ENCODE measurements at regions not wholly inside any gene's neighbourhood (a gene's known extent, or its start where the extent isn't known, plus 50 kb on each side); places are given as distances from the start of the nearest gene placed in this dataset.

DNA sequence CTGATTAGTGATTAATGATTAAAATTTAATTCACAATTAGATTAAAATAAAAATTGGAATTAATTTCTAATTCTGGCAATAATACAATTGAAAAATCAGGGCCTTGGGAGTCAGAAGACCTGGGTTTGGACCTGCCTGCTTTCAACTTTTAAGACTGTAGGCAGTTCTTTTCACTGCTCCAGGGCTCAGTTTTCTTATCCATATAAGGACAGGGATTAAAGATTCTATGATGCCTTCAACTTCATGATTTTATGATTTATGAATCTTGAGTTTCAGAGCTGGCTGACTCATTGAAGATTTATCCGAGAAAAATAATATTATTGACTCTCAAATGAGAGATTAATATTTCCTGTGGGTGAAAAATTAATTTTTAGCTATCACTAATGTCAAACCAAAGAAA, 208.6 kb upstream of the ANKH start:
- no peak for DNase-seq

DNA sequence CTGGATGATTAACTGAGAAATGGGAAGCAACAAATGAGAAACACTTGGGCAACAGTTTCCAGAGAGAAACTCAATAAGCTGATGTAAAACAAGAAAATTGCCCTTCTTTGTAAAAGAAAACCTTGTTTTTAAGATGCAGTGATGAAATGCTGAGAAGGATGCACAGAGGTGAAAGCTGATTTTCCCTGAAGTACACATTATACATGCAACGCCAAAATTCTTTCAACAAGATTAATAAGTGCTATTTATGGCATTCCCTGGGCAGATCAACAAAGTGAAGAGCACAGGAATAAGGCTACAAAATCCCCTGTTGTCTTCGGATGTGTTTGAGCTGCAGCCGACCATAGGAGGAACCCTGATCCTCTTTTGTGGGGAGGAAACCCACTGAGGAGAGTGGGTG, 208.0 kb upstream of the ANKH start:
- no peak for DNase-seq

DNA sequence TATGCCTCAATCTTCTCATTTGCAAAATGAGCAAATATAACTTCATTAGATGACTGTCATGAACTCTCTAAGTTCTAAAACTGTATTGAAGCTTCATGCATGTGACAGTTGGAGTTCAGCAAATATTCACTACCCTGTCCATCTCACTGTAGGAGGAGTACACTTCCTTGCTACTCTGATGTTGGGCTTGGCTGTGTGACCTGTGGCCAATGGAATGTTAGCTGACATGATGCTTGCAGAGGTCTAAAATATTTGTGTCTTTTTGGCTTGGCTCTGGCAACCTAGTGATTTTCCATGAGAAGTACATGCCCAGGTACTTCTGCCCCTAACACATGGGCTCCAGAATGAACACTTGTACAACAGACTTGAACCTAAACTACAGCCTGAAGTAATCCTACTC, 203.1 kb upstream of the ANKH start:
- no peak for DNase-seq

DNA sequence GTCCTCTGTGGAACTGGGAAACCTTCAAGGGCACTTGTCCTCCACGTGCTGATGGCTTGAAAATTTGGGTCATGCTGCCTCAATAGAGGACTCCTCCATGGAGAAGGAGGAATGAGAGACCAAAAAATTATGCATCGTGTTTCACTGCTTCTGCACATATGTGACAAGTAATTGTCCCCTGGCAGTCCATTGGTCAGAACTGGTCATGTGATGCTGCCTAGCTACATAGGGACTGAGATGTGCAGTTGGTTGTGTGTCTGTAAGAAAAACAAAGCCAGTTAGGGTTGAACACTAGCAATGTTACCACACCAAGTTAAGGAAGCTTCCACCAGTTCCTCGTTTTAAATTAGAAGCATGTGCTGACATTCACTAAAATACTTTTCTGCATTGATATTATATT, 201.9 kb upstream of the ANKH start:
- DNase-seq: no peak

DNA sequence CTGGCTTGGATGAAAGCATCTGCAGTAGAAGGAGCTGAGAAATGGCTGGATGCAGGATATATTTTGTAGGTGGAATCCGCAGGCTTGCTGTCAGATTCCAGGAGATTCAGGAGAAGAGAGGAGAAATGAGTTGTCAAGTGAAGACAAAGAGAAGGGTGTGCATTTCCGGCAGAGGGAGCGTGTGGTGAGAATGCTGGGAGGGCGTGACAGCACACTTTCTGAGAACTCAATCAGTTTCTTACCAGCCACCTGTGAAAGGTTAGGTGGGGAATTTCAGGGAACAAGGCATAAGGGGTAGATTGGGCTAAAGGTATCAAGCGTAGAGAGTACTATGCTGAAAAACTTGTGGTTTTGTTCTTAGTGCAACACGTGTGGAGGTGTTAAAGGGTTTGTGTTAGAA, 199.3 kb upstream of the ANKH start:
- DNase-seq: no peak

DNA sequence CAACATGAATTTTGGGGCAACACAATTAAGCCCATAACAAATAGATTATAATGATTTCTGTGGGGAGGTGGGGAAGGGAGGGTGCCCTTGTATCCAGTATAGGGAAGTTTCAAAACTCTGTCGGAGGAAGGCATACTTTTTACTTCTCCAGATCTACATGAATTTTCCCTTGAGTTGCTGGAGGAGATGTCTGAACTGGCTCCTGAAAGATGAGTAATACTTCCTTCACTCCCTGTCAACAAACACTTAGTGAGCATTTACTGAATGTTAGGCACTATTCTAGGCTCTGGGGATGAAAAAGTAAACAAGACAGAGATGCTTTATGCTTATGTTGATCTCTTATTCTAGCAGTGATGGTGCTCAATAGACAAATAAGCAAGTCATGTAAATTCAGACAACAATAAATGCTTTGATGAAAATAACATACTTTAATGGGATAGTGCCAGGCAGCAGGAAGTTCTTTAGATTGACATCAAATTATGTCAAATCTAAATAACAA, 197.9 kb upstream of the ANKH start:
- DNase-seq: no peak

DNA sequence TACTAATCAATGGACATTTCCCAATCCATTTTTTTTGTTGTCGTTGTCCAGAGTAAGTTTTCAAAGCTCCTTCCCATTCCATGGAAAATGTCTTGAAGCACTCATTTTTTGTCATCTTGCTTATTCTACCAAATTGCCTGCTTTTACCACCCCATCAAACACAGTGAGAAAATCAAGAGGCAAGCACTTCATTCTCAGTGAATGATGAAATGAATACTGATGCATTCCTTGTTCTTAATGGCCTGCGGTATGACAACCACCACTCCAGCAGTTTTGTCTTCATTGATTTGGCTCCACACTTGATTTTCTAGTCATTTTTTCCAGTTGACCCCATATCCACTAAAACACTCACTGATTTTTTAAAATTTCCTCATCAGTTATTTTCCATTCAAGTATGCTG, 193.5 kb upstream of the ANKH start:
- DNase-seq: no peak

DNA sequence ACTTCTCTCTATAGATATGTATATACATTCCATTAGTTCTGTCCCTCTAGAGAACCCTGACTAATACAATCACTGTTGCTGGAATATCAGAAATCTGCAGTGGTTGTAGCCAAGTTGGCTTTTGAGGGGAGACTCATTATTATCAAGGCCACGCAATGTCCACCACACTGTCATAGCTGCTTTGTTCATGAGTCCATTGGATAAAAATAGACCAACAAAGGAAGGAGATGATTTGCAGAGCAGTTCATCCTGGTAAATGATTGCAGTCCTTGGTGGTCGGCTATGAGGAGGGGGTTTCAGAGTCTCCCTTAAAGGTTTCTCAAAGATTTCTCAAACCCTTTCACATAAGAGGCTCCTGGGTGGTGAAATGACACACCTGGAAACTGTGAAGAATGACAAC, 192.8 kb upstream of the ANKH start:
- DNase-seq: no peak

DNA sequence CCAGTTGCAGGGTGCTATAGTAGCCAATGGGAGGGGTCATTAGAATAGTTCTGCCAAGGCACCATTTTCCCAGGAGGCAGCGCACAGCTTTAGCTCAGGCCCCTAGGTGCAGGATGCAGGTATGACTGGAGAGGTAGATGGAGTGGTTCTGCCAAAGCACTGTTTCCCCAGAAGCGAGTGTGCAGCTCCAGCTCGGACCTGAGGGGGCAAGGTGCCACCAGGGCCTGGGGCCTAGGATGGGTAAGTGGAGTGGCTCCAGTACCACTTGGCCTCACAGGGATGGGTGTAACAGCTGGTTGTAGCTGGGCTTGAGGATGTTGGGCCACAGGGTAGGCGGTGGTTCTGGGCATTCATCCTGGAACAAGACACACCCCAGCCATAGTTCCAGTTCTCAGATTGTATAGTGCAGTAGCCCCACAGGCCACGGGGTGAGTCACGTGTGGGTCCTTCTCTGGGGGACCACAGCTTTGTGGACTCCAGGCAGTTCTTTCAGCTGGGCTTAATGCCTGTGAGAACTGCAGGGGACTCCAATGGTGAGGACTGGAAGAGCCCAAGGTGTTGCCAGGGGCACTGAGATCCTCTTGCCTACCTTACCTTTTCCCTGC, 185.5 kb upstream of the ANKH start:
- DNase-seq: no peak

DNA sequence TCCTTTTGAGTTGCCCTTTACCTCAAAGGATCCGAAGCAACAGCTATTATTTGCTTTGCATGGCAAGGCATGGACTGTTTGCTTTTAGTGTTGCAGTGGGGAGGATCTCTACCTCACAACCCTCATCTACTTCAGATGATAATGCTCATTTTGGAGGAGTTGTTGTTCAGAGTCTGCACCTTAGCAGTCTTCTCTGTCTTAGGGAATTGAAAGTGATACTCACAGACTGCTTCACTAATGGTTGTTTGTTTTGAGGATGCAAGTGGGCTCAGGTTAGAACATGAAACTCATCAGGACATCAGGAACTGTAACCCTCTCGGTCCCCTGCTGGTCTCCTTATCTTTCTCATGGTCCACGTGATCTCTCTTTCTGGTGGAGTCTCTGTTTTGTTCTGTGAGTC, 172.9 kb upstream of the ANKH start:
- DNase-seq: no peak

DNA sequence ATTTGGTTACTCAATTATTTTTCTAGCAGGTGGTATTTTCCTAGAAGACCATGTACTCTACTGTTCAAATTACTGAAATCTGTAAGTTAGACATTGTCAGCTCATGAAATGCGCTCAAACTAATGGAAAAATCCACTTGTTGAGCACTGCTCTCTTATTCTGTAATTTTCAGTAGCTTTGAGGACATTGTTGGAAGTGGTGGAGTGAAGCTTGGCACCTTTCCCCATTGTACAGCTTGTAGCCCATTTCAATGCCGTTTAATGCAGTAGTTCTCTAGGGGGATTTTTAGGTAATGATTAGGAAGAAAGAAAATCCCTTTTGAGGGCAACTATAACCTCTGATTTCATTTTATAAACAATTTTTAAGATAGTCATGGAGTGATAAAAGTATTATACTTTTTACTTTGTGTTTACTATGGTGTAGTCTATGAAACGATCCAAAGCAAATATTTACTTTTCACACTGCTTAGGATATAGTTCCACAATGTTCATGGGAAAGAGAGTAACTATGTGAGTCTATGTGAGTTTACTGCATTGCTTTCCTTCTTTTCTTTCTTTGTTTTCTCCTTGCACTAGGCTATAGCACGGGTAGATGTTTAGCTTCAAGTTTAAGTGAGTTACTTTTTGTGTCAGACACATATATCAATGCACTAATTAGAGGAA, 165.8 kb upstream of the ANKH start:
- DNase-seq: no peak

DNA sequence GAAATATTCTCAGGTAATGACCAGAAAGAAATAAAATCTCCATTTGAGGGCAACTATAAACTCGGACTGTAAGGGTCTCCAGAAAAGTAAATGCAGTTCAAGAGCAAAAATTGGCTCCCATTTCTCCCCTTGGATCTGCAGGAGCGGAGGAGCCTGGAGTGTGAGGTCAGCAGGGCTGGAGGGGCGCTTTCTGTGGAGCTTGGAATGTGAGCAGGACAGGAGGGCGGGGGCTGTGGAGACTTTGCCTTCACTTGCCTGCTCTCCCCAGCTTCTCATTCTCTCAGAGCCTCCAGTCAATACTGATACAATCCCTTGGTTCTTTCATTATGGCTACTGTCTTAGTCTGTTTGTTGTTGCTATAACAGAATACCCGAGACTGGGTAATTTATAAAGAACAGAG, 162.8 kb upstream of the ANKH start:
- no peak for DNase-seq

DNA sequence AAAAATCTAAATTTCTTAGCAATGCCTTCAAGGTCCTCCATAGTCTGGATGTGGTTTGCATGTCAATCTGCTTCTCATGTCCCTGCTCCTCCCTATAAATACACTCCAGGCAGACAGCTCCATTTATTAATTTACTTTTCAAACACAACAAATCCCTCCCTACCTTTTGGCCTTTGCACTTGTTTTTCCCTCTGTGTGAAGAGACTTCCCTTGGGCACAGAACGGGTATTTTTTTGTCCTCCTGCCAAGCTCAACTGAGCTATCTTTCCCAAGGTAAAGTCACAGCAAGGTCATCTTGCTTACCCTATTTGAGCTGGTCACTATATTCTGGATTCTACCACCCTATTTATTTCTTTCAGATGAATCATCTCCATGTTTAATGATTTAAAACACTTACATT, 159.6 kb upstream of the ANKH start:
- DNase-seq: no peak

DNA sequence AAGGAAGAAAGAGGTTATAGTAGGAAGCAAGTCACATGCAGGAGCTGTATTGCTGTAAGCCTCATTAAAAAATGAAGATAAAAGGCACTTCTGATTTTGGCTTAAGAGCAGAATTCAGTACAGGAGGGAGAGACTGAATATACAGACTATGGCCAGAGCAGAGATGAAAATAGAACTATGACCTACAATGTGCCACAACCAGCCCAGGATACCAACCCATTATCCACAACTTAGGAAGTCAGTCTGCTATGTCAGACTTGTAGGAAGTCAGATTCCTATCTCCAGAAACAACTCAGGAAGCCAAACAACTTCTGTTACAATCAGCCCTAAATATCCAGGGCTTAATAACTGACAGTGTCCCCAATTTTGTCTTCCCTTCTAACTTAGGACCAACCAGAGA, 156.2 kb upstream of the ANKH start:
- DNase-seq: no peak

DNA sequence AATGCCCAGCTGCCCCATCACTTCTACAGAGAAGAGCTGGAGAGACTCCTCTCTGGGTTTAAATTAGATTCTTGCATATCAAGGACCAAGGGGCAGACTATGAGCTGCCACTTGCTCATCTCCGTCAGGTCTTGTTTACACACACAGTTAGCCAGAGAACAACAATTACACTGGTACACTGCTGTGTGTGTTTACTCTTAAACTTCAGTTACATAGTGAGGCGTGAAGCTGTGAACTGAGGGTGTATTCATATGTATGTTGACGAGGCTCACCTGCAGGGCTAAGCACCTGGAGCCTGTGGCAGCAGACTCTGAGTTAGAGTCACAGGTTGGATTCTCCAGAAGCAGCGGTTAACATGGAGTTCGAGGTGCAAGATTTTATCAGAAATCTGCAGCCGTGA, 155.4 kb upstream of the ANKH start:
- no peak for DNase-seq

DNA sequence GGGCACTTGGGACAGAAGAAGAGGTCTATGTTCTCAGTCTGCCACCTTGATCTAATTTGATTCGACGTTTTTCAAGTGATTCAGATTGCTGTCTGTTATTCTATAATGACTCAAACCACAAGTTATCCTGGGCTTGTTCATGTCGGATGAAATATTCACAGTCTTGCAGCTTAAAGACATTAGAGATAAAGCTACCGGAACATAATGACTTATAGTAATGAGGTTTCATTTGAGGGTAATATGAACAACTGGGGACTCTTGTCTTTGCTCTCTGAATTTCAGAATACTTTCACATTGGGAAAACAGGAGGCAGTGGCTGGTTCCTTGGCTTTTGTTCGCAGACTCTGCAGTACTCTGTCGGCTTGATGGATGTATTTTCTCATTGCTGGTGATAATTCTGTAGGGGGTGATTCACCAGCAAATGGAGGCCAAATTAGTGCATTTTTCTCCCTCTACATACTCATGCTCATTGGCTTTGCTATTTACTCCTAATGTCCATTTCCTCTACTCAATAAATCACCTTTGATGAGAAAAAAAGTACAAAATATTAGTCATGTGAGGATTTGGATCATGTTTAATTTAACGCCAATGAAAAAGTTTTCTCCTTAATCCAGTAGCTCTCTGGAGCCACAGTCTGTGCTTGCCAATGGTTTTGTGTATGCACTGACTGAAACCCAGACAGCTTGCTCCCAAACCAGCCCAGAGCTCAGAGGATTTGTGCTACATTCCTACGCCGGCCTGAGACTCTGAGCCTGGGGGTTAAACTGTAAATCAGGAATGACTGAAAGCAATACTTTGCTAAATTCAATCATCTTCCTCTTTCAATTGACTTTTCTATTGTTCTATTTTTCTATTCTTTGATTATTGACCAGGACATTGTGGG, 154.7 kb upstream of the ANKH start:
- no peak for DNase-seq

DNA sequence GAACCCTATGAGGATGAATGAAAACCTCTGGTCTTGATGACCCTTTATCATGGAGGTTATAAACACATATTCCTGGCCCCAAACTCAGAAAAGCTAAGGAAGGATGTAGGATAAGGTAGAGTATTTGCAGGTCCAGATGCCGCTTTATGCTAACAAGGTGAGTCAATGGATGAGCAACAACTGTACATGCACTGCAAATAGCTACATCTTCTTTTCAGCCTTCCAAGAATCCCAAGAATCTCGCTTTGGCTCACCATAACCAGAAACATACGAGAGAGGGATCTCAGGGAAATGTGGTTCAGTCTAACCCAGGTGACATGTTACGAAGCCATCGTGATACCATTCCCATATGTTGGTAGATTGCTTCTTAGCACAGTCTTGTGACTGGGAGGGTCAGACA, 152.3 kb upstream of the ANKH start:
- no peak for DNase-seq

DNA sequence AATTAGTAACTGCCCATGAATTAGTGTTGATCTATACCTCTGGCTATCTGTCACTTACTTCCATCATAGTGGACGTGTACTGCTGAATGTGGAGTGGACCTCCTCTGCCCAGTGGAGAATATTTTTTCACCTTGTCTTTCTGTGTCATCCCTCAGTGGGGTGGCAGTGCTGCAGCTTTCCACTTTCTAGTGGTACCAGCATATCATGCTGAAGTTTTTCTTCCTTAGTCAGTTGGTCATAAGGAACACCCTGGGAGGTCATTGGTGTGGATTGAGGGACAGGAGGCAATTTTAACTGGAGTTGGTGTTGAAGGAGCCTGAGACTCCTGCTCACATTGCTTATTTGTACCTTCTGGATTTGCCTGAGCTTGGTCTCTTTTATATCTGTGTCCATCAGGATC, 151.7 kb upstream of the ANKH start:
- DNase-seq: no peak

DNA sequence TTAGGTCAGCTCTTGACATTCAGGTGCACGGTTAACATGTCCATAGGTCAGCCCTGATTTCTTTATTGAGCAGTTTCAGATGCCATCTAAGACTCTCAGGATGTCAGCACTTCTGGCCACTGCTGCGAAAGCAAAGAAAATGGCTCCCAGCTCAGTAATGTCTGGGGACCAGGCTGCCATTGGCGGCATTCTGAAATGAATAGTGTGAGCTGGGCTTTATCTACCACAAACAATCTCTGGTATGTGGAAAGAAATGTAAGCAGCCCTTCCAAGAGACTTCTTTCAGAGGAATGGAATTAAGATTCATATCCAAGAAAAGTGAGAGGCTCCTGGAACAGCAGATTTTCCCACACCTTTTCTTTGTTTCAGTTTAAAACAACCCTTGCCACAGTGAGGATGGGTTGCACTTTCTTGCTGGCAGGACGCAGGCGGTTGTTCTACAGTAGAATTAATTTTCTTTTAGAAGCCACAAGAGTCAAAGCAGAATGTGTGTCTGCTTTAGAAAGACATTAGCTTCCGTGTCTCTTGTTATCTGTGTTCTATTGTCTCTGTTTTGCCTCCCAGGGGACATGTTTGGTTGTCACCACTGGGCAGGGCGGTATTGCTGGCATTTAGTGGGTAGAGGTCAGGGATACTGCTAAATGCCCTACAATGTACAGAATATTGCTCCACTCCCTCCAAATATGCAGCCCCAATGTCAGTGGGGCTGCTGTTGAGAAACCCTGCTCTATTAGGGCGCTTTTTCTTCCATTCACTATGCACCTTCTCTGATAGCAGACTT, 149.9 kb upstream of the ANKH start:
- no peak for DNase-seq

DNA sequence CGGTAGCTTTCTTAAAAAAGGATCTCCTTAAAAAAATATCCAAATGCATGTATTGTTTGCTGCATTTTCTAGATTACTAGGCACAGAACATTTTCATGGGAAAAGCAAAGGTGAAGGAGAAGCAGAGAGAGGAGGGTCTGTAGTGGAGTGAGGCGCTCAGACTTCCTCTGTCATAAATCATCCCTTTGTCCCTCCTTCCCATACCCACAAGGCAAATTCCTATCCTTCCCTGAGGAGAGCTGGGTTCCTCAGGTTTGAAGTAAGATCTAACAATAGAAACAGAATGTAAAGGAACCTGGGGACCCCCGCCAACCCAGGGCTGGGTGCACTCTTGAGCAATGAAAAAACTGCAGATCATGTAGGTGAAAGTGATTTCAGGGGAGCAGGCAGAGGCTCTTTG, 149.2 kb upstream of the ANKH start:
- no peak for DNase-seq

DNA sequence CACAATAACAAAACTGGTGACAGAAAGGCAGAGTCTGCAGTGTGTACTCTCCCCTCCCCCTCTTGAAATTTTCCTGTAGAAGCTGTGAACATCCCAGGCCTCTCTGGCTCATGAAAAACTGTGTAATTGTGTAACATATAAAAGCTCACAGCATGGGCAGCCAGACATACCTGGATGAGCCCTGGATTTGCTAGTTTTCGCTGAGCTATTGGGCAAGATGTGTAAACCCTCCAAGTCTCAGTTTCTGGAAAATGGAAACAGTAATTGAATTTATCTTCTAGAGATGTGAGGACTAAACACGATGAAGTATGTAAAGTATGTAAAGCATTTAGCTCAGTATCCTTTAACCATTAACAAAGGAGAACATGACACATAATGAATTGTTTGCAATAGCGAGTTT, 143.2 kb upstream of the ANKH start:
- no peak for DNase-seq

DNA sequence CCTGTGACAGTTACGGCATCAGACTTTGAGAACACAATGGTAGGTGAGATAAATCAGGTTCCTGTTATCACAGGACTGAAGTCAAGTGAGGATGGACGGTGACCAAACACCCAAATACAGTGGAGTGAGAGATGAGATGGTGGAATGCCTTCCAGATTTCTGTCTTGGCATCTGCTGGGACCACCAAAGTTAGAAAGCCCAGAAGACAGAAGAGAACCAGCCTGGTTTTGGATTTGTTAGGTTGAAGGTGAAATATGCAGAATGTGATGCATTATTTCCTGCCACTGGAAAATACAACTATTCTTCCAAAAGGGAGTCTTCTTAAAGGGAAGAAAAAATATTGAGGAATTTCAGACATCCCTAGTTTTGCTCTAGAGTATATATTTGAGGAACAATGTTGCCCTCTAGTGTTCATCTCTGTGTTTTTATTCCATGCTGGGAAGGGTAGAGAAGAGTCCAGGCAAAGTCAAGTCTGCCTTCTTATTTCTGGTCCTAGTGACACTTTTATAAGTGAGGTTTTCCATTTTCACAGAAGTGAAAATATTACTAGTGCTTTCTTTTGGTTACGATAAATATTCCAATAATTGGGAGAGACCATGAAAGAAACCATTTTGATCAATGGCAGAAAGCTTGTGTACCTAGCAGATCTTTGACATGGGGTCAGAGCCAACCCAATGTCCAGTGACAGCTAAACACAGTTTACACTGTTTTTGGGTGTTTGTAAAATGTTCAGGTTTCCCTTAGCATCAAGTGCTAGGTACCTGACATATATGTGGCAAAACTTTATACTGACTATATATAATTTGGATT, 142.3 kb upstream of the ANKH start:
- DNase-seq: peak; percentile 90

DNA sequence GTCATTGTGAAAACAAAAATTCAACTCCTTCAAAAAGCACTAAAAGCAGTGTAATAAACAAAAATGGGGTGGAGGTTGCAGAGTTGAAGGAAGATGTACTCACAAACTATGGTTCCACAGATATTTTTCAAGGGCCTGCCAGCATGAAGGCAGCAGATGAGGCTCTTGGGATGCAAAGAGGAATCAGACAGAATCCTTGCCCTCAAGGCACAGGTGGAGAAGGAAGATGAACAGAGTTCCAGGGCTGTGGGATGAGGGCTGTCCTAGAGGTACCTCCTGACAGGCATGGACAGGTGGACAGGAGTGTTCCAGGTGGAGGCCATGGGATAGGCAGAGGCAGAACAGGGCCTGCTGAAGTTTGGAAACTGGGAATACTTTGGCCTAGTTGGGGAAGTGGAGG, 140.5 kb upstream of the ANKH start:
- DNase-seq: no peak

Measured in SHP77 treated with DMSO at 0.1 percent for 48 hours (cell line).